GM18507 (cell line): ENCODE measurements at regions not wholly inside any gene's neighbourhood (a gene's known extent, or its start where the extent isn't known, plus 50 kb on each side); places are given as distances from the start of the nearest gene placed in this dataset.

Experiments
- DNase-seq: peaks from one replicate; pipeline ENCODE4 v3.0.0; 2011; ENCODE audit warnings: low read depth; ENCODE audit not compliant: insufficient read length; ENCODE audit errors: extremely low spot score
- FAIRE-seq: peaks from 2 replicates; lab custom pipeline; 2011; peaks lifted over from hg19 to GRCh38; lab: Jason Lieb, UNC

GRCh38 chr10:125472010-125472607, 210.9 kb downstream of the TEX36 start:
- FAIRE-seq (no peak), DNase-seq (no peak)

GRCh38 chr10:125468278-125468677, 214.7 kb downstream of the TEX36 start:
- FAIRE-seq (no peak), DNase-seq (no peak)

- DNase-seq: no peak
- FAIRE-seq: no peak
These were observed 216.3 kb downstream of the TEX36 start for GRCh38 chr10:125466685-125467084.

- FAIRE-seq (no peak), DNase-seq (no peak)
These were observed 220.1 kb downstream of the TEX36 start for GRCh38 chr10:125462845-125463244.

- FAIRE-seq (no peak), DNase-seq (no peak)
These were observed 222.6 kb downstream of the TEX36 start for GRCh38 chr10:125460326-125460725.

- no peak for FAIRE-seq
- no peak for DNase-seq
These were observed 225.6 kb downstream of the TEX36 start for GRCh38 chr10:125457406-125457805.

- DNase-seq: no peak
- no peak for FAIRE-seq
These were observed 227.1 kb downstream of the TEX36 start for GRCh38 chr10:125455855-125456254.

- no peak for FAIRE-seq
- DNase-seq: no peak
These were observed 227.5 kb downstream of the TEX36 start for GRCh38 chr10:125455431-125455830.

- no peak for FAIRE-seq
- no peak for DNase-seq
These were observed 231.6 kb downstream of the TEX36 start for GRCh38 chr10:125451319-125451718.

- FAIRE-seq (no peak), DNase-seq (no peak)
These were observed 232.7 kb downstream of the TEX36 start for GRCh38 chr10:125450218-125450617.

GRCh38 chr10:125449571-125449970, 233.4 kb downstream of the TEX36 start:
- DNase-seq: no peak
- no peak for FAIRE-seq

GRCh38 chr10:125448596-125448995, 234.4 kb downstream of the TEX36 start:
- FAIRE-seq (no peak), DNase-seq (no peak)

- no peak for DNase-seq
- no peak for FAIRE-seq
These were observed 238.2 kb downstream of the TEX36 start for GRCh38 chr10:125444790-125445189.

GRCh38 chr10:125442856-125443540, 240.0 kb downstream of the TEX36 start:
- DNase-seq: no peak
- no peak for FAIRE-seq

- DNase-seq (no peak), FAIRE-seq (no peak)
These were observed 241.8 kb downstream of the TEX36 start for GRCh38 chr10:125441151-125441550.

- DNase-seq (no peak), FAIRE-seq (no peak)
These were observed 251.8 kb downstream of the TEX36 start for GRCh38 chr10:125431149-125431548.

GRCh38 chr10:125428054-125428453, 254.9 kb downstream of the TEX36 start:
- DNase-seq: no peak
- FAIRE-seq: no peak

- DNase-seq: no peak
- no peak for FAIRE-seq
These were observed 258.6 kb downstream of the TEX36 start for GRCh38 chr10:125424191-125424847.

GRCh38 chr10:125423569-125423968, 259.4 kb downstream of the TEX36 start:
- DNase-seq (no peak), FAIRE-seq (no peak)

GRCh38 chr10:125419831-125420230, 259.5 kb upstream of the CTBP2 start:
- no peak for FAIRE-seq
- DNase-seq: no peak

- DNase-seq (no peak), FAIRE-seq (no peak)
These were observed 258.8 kb upstream of the CTBP2 start for GRCh38 chr10:125419146-125419545.
